GM12865 (cell line): ENCODE measurements at regions not wholly inside any gene's neighbourhood (a gene's known extent, or its start where the extent isn't known, plus 50 kb on each side); places are given as distances from the start of the nearest gene placed in this dataset.

ENCODE experiments used
- DNase-seq: peaks from one replicate; pipeline ENCODE4 v3.0.0; 2010; ENCODE audit warnings: low read depth
- H3K4me3 ChIP-seq: 2 replicates; pipeline ENCODE4 v1.5.1; 2011; ENCODE audit warnings: mild to moderate bottlenecking, low read depth, low read length, control low read depth
- CTCF ChIP-seq: IDR thresholded peaks from 2 replicates; pipeline ENCODE4 v1.5.1; 2011; ENCODE audit warnings: low read length, control low read depth, low read depth, inconsistent platforms; ENCODE audit not compliant: insufficient read depth; ENCODE audit errors: missing control alignments

GRCh38 chr4:54390670-54391069 is 161.6 kb downstream of the PDGFRA start:
- no peak for DNase-seq
- H3K4me3 ChIP-seq, result no peak overlapping the region
- TF ChIP-seq CTCF, result no peak

- TF ChIP-seq CTCF, result no peak
- DNase-seq, result no peak
- no peak overlapping the region for H3K4me3 ChIP-seq
These were observed 162.0 kb downstream of the PDGFRA start for GRCh38 chr4:54391104-54391503.

- TF ChIP-seq CTCF, result no peak
- H3K4me3 ChIP-seq, result no peak overlapping the region
- no peak for DNase-seq
These were observed 163.4 kb downstream of the PDGFRA start for GRCh38 chr4:54392479-54392878.

- no peak for TF ChIP-seq CTCF
- no peak for DNase-seq
- H3K4me3 ChIP-seq, result no peak overlapping the region
These were observed 164.2 kb downstream of the PDGFRA start for GRCh38 chr4:54393243-54393642.

GRCh38 chr4:54395013-54395527 is 166.0 kb downstream of the PDGFRA start:
- TF ChIP-seq CTCF, result no peak
- DNase-seq, result peak; percentile 15
- H3K4me3 ChIP-seq, result no peak overlapping the region

- no peak for TF ChIP-seq CTCF
- DNase-seq, result no peak
- H3K4me3 ChIP-seq, result no peak overlapping the region
These were observed 171.1 kb downstream of the PDGFRA start for GRCh38 chr4:54400188-54400587.

- no peak overlapping the region for H3K4me3 ChIP-seq
- no peak for DNase-seq
- no peak for TF ChIP-seq CTCF
These were observed 171.7 kb downstream of the PDGFRA start for GRCh38 chr4:54400802-54401201.
